NOMO-1 (cell line): ENCODE measurements at regions not wholly inside any gene's neighbourhood (a gene's known extent, or its start where the extent isn't known, plus 50 kb on each side); places are given as distances from the start of the nearest gene placed in this dataset.
"Not testable (repeated sequence)": the region's sequence is repeated elsewhere in the genome, so short reads cannot be mapped to it uniquely, and the experiment has no call there.

Experiments used
- DNase-seq, 2 experiments: peaks; one replicate each; lab custom pipeline; 2025; ENCODE audit not compliant: unreplicated experiment in 2 of 2; lab: John Stamatoyannopoulos, UW

DNA sequence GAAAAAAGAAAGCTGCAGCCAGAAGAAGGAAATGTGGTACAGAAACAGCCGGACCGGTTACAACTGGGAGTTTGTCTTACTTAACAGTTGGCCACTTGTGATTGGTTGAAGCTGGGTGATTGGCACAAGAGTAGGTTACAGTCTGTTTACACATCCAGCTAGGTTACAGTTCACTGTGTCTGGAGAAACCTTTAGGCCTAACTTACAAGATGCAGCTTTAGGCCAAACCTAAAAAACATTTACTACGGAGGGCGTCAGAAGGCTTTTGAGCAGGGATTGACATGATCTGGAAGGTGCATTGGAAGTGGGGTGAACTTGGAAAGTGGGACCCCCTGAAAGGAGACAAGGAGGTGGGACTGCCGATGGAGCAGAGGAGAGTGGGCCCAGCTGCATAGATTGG, 122.3 kb downstream of the BANF2 start:
- no peak for DNase-seq

DNA sequence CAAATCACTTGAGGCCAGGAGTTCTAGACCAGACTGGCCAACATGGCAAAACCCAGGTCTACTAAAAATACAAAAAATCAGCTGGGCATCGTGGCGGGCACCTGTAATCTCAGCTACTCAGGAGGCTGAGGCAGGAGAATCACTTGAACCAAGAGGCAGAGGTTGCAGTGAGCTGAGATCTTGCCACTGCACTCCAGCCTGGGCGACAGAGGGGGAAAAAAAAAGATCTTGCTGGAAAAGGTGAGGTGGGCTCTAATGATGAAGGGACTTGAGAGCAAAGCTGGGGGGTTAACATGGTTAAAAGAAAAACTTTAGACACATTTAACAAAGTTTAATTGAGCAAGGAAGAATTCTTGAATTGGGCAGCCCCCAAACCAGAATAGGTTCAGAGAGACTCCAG, 121.8 kb downstream of the BANF2 start:
- DNase-seq = not testable (repeated sequence)

DNA sequence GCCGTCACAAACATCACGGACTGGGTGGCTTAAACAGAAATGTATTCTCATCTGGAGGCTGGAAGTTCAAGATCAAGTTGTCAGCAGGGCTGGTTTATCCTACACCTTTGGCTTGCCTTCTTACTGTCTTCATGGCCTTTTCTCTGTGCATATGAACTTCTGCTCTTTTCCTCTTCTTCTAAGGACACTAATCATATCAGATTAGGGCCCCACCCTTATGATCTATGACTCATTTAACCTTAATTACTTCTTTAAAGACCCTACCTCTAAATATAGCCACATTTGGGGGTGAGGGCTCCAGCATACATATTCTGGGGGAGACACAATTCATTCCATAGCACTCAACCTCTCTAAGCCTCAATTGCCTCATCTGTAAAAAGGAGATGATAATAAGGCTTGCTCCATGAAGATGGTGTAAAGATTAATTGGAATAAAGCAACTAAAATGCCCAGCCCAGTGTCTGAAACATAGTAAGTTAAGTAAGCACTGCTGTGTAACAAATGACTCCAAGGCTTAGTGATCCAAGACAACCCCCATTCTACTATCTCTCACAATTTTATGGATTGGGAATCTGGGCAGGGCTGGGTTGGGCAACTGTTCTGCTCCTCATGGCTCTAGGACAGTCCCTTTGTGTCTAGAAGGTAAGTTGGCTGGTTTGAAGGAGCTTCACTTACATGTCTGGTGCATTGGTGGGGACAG, 119.8 kb downstream of the BANF2 start:
- DNase-seq = no peak

DNA sequence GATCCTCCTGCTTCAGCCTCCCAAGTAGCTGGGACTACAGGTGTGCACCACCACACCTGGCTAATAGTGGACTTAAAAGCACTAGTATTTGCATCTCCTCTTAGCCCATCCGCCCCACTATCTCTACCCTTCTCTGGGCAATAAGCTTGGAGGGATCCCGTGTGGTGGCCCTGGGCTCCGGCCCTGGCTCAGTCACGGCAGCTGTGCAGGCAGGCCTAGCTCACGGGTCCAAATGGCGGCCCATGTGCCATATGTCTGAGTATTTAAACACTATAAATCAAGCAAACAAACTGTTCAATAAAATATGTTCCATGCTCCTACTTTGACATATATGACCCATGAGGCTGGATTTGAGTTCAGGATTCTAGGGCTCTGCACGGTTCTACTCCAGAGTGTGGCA, 118.4 kb downstream of the BANF2 start:
- no peak for DNase-seq

DNA sequence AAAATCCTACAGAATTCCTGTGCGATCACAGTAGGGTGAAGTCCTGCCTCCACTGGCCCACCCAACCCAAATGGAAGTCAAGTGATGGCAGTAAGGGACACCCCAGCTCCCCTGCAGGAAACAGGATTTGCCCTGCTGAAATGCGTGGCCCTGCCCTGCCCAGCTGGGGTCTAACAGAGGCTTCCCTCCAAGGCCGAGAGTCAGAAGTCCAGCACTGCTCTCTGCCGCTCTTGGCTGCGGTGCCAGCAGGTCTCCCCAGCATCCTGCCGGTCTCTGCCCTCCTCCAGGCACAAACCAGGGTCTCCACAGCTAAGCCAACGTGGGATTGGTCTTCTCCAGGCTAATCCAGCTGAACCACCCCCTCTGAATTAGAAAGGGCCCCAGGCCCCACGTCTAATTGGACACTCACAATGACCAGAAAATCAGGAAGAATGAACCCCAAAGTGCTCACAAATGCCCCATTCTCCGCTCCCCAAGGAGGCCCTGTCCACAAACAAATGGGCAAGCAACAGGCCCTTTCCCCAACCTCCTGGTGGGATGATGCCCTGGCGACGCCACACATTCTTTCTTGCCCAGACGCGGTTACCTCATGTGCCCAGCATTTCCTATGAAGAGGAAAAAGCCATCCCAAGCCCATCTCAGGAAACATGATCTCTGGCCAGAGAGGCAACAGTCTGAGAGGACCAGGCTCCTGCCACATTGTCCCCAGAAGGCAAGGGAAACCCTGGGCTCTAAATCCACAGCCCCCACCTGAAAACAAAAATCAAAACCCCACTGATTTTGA, 117.2 kb downstream of the BANF2 start:
- DNase-seq = no peak

DNA sequence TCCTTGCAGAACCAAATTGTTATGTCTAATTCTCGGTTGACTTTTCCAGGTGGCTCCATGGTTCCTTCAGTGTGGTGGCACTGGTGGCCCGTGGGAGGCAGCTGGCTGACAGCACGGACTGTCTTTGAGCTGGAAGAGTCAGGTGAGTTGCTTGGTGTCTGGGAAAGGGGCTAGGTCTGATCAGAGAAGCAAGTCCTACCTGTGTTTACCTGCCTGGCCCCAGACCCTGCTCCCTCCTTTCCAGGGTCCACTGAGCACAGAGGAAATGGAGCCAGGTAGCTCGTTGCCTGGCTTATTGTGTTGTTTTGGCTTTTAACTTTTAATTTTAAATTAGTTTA, 111.8 kb downstream of the BANF2 start:
- DNase-seq = no peak

DNA sequence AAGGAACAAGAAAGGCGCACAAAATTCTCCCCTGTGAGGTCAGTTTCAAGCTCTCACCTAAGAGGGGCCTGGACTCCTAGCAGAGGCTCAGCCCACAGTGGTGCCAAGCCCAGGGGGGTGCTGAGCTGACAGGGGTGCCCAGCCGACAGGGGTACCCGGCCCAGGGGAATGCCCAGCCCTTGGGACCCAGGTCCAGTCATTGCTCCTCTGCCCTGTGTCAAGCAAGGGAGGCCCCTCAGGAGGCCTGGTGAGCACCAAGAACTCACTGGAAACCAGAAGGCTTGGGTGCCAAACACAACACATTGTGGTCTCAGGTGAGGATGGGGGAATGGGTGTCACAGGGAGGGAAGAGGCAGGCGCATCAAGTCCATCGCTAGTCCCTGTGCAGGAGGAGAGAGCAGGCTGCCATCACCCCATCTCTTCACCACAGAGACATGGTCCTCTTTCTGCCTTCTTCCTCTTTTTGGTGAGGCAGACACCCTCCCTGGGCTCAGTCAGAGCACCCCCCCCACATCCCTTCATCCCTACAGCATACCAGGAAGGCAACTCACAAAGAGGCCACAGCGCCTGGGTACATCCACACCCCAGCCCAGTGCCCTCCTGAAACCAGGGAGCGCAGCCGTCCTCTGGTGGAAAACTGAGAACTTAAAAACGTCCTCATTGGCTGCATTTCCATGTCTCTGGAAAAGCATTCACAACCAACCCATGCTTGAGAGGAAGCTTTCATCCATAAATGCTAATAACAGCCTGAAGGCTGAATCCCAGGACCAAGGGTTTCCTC, 111.3 kb downstream of the BANF2 start:
- DNase-seq = no peak

DNA sequence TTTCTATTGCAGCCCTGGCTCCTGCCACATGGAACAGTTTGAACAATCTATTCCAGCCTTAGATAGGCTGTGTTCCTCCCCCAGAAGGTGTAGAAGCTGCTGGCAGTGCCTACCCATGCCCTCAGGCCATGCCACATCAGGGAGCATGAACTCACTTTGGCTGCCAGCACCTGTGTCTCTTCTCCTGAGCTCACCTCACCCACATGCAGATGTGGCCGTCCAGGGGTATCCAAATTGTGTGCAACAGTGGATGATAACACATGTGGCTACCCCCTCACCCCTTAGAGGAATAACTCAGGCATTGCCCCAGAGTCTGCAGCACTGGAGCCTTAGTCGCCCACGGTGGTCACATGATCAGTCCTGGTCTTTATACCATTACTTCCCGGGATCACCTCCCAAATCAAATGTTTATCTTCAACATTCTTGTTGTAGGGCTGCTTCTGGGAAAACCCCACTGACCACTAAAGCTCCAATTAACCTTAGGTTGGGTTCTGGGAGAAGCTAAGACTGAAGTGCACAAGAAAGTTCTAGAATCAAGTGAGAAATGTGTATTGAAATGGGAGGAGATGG, 110.4 kb downstream of the BANF2 start:
- no peak for DNase-seq

DNA sequence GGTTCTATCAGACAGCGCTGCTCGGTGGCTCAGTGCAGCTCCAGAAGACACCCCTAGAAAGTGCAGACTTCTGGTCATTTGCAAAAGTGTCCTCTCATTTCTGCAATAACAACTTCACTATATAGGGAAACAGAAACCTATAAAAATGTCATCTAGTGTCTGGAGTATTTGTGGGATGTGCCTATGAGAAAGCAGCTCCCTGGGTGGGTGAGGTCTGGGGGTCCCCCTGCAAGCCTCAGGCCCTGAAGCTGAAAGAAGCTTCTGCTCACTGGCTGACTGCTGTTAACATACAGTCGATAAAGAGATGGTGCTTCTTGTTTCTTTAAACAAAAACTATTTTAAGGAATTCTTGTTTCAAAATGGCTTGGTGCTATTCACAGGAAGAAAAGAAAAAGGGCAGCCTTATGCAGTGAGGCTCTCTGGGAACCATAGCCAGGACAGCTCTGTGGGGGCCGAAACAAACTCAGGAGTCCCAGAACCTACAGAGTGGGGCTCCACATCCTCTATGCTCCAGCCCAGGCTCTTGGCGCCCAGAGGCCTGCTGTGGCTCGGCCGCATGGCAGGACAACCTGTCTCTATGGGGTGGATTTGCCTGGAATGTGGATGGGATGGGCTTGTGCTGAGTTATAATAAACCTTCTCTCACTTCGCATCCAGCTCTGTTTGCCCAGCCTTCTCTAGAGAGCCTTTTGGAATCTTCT, 109.7 kb downstream of the BANF2 start:
- no peak for DNase-seq

DNA sequence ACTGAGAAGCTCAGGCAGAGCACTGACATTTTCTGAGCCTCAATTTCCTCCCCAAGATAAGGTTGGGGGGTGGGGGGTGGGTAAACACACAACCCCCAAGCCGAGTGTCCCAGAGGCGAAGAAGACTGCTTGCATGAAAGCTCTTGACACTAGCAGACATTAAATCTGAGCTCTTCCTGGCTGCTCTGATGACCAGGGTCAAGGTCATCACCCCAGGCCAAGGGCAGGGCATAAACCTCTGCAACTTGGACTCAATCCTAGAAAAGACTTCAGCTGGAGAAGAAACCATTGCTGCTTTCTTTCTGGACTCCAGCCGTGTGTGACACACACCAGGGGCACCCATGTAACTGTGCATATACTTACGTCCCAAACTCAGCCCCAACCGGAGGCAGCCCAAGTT, 109.0 kb downstream of the BANF2 start:
- no peak for DNase-seq

DNA sequence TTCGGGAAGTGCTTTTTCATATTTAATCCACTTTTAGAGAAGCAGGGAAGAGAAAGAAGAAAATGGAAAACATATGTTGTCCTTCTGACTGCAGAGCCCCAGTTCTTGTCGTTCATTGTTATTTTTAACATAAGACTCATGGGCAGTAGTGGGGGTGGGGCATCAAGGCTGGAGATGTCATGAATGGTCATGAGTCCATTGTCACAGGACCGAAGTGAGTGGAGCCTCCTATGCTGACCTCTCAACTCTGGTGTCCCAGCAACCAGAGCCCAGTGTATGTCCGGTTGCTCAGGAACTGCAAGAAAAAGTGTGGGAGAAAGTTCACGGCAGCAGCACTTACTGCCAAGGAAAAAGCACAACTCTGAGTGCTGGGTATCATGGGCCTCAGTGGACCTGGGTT, 108.6 kb downstream of the BANF2 start:
- no peak for DNase-seq

DNA sequence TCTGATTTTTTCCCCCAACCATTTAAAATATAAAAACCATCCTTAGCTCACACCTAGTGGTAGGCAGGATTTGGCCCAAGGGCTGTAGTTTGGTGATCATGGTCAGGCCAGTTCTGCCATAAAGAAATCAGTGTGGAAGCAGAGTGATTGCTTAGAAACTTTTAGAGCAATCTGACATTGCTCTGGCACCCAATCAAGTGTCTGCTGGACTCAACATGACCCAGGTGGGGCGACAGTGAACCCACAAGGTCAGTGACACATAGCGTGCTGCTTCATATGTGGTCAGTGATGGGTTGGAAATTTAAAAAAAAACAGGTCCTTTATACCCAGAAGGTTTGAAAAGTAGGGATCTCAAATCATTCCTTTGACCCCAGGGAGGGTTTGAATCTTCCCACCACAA, 107.9 kb downstream of the BANF2 start:
- DNase-seq = no peak

DNA sequence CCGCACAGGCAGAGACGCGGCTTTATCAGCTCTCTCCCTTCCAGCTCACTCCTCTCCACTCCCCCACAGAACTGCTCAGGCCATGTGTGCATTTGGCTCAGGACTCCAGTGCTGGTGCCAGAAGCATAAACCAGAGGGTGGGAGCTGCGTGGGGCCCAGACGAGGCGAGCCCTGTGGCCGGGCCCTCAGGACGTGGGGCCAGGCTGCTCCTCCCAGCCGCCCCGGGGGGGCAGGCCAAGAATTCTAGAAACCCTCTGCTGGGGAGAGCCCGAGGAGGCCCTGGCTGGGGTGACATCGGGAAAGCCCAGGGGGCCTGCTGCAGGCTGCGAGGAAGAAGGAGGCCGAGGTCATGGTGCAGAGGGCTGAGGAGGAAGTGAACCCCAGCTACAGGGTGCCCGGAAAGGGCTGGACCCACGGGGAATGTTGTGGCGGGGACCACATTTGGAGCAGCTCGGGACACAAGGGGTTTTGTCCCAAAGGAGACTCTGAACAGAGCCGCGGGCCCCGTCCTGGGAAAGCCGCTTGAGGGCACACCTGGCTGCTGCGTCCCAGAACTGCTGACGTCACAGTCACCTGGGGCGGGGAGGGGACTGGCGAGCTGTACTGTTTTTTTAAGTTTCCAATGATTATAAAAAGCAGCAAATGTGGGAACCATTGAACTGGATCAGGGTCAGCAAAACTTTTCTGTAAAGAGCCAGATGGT, 107.1 kb downstream of the BANF2 start:
- no peak for DNase-seq

DNA sequence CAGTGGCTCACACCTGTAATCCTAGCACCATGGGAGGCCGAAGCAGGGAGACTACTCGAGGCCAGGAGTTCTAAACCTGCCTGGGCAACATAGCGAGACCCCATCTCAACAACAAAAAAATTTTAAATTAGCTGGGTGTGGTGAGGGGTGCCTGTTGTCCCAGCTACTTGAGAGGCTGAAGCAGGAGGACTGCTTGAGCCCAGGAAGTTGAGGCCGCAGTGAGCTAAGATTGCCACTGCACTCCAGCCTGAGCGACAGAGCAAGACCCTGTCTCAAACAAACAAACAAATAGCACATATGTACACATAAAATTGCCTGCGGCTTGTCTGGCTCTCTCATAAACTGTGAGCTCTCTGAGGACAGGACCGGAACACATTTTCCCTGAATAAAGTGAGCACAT, 106.3 kb downstream of the BANF2 start:
- no peak for DNase-seq

DNA sequence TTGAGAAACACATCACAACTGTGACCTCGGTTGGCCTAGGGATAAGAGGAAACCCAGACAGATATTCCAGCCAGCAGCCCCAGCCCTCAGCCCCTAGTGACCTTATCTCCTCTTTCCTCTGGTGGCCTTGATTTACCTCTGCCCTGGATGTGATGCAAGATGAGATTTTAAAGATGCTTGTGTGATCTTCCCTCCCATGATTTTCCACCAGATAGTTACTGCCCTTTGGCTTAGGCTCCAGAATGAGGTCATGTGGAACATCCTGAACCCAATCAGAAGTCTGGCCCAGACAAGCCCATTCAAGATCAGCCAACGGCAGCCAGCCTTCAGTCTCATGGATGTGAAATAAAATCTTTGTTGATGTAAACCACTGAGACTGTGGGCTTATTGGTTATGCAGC, 104.0 kb downstream of the BANF2 start:
- no peak for DNase-seq

DNA sequence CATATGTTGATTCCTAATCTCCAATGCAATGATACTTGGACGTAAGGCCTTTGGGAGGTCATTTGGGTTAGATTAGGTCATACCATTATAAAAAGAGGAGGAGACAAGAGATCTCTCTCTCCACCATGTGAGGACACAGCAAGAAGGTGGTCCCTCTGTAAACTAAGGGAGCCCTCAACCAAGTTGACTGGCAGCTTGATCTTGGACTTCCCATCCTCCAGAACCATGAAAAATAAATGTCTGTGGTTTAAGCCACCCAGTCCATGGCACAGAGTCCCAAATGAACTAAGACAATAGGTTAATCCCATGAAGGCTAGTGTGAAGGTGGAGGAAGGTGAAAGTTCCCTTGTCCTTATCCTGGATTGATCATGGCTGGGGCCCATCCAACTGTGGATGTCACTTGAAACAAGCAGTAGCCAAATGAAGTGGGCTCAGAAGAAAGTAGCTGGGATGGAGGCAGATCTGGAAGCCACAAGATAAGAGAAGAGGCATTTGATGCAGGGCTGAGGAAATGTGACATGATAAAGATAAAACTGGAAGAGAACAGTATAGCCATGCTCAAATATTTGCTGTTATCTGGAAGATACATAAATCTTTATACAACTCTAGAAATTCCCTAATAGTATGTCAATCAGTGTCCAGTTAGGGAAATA, 99.9 kb downstream of the BANF2 start:
- no peak for DNase-seq

DNA sequence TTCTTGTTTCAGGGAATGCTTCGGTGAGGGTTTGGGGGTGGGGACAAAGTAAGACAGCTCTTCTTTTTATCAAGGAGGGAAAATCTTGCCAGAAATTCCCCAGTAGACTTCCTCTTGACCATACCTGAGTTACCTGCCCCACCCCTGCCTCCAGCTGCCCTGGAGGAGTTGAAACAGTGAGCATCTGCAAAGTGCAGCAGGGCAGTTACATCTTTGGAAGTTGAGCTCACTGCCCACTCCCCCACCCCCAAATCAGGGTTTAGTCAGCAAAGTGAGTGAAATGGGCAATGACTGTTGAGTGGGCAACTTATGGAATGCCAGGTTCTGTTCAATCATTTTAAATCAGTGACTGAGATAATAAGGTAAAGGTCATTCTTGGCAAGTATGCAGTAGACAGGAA, 98.8 kb downstream of the BANF2 start:
- DNase-seq = no peak

DNA sequence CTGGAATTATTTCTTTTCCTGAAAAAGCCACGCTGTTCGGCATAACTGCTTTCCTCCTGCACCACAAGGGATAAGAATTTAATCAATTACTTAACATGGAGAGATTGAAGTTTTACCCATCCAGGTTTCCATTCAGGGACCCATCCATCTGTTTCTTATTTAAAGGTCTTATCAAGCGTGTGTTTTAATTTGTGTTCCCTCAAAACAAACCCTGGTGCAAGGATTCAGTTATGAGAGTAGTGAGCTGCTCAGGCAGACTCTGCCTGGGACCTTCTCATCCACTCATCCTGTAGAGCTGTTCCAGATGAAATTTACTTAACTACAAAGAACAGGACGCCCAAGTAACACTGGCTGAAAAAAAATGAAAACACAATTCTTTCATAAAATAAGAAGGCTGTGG, 97.8 kb downstream of the BANF2 start:
- DNase-seq = no peak

DNA sequence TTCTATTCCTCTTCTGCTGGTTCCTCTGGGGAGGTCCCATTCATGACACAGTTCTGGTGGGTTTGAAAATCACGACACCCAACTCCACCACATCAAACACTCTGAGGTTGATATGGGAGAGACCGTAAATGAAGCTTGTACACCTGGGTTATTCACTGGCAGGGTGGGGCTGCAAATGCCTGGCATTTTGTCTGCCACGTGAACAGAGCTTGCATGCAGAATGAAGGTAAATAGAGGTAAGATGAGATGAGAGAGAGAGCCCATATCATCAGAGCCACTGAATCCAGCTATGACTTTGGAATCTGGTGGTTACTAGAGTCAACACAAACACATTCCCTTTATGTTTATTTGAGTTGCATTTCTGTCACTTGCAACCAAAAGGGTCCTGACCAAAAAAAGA, 97.4 kb downstream of the BANF2 start:
- DNase-seq = no peak

DNA sequence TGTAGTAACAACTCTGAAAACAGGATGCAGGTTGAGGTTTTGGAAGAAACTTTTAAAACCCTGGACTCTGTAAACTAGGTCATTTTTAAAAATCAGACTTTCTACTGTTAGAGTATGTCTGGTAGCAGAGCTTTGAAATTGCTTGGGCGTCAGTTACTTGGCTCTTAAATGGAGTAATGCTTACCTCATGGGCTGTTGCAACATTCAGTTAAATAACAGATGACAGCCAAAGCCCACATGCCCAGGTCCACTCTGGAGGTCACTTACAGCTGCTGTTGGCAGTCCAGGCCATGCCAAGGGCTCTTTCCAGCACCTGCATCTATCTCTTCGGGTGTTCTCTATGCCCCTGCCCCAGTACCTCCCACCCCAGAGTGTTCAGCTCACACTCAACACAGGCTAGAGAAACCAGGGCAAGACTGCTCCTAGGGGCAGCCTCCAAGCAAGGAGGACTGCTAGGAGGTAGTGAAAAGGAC, 96.4 kb downstream of the BANF2 start:
- DNase-seq = no peak
